Panc1 (cell line): ENCODE measurements at regions not wholly inside any gene's neighbourhood (a gene's known extent, or its start where the extent isn't known, plus 50 kb on each side); places are given as distances from the start of the nearest gene placed in this dataset.

Source experiments
- ATAC-seq: fragments of 200-7000 bp; cut with Tn5 transposase; 2 replicates; pipeline ENCODE4 v1.9.1; 2020; ENCODE audit warnings: mild to moderate bottlenecking, moderate library complexity
- BruUV-seq: library from RNA; stranded (reverse); fragments of 400-500 nt; replicated peaks from 2 replicates; lab custom pipeline; 2021; lab: Mats Ljungman, UMichigan
- CTCF ChIA-PET: fragments of 300-600 bp; sonication (Branson Sonifier 250); formaldehyde crosslinking; loops from one replicate; lab custom pipeline; 2022; ENCODE audit warnings: antibody characterized with exemption; lab: Charles Lee
- POLR2A ChIA-PET: fragments of 300-600 bp; sonication (Branson Sonifier 250); formaldehyde crosslinking; loops from one replicate; lab custom pipeline; 2022; ENCODE audit warnings: antibody characterized with exemption; lab: Charles Lee
- DNase-seq: peaks from one replicate; pipeline ENCODE4 v3.0.0-alpha.2; 2010; ENCODE audit warnings: low read depth, low spot score
- H3K27ac ChIP-seq: 2 replicates; pipeline ENCODE4 v1.5.1; 2011; ENCODE audit warnings: mild to moderate bottlenecking, low read length, inconsistent platforms
- H3K27me3 ChIP-seq: fragments of 200-500 bp; sonication (Bioruptor generic); 2 replicates; pipeline ENCODE4 v1.6.0; 2014; ENCODE audit warnings: low read length, inconsistent platforms; ENCODE audit not compliant: control insufficient read depth, insufficient read depth
- H3K36me3 ChIP-seq: fragments of 200-500 bp; sonication (Bioruptor generic); 2 replicates; pipeline ENCODE4 v1.5.1; 2014; ENCODE audit warnings: inconsistent platforms, mild to moderate bottlenecking, low read length, moderate library complexity; ENCODE audit not compliant: control insufficient read depth, insufficient read depth
- H3K4me1 ChIP-seq: 2 replicates; pipeline ENCODE4 v1.5.1; 2011; ENCODE audit warnings: inconsistent platforms, mild to moderate bottlenecking, low read length, moderate library complexity; ENCODE audit not compliant: control insufficient read depth, insufficient read depth
- H3K4me3 ChIP-seq, 2 experiments: 2 replicates each; pipeline ENCODE4 v1.5.1; 2011 to 2012; ENCODE audit warnings: low read depth in 2 of 2, low read length in 2 of 2, mild to moderate bottlenecking in 2 of 2, inconsistent platforms in 1 of 2, moderate library complexity in 1 of 2
- H3K9me3 ChIP-seq: fragments of 200-500 bp; sonication (Bioruptor generic); 2 replicates; pipeline ENCODE4 v1.5.1; 2014; ENCODE audit warnings: low read depth, mild to moderate bottlenecking, inconsistent platforms, low read length, moderate library complexity; ENCODE audit not compliant: control insufficient read depth, insufficient read depth
- POLR2AphosphoS5 ChIP-seq: IDR thresholded peaks from 2 replicates; pipeline ENCODE4 v1.6.1; 2012; ENCODE audit warnings: mild to moderate bottlenecking, low read depth, low read length, moderate library complexity
- SIN3A ChIP-seq: IDR thresholded peaks from 2 replicates; pipeline ENCODE4 v1.6.1; 2012; ENCODE audit warnings: low read depth, mild to moderate bottlenecking, low read length, moderate library complexity, borderline replicate concordance; ENCODE audit not compliant: insufficient read depth
- TCF7L2 ChIP-seq: IDR thresholded peaks from 2 replicates; pipeline ENCODE4 v1.6.1; 2011; ENCODE audit warnings: mild to moderate bottlenecking, low read depth, low read length, inconsistent platforms
- in situ Hi-C: cut with HindIII; loops from 2 replicates; pipeline ENCODE4 v1.10.0; 2016; ENCODE audit warnings: low sequenced_read_pairs, low pct_unique_long_range_greater_than_20kb
- intact Hi-C: fragments of 100-400 bp; cut with micrococcal nuclease; formaldehyde crosslinking; loops from one replicate; pipeline ENCODE4 v1.10.0; 2022; ENCODE audit not compliant: unreplicated experiment
- TF ChIP-seq, protein P1 (sequence below), 2 experiments: IDR thresholded peaks; 2 replicates each; pipeline ENCODE4 v1.6.1; 2011 to 2012; ENCODE audit warnings: low read depth in 2 of 2, control low read depth in 1 of 2, low read length in 1 of 2, mild to moderate bottlenecking in 1 of 2, moderate library complexity in 1 of 2; ENCODE audit not compliant: insufficient read depth in 1 of 2
- TF ChIP-seq, protein P2 (sequence below): fragments of 450-650 bp; IDR thresholded peaks from 2 replicates; pipeline ENCODE4 v1.5.1; 2017; ENCODE audit warnings: mild to moderate bottlenecking

DNA sequence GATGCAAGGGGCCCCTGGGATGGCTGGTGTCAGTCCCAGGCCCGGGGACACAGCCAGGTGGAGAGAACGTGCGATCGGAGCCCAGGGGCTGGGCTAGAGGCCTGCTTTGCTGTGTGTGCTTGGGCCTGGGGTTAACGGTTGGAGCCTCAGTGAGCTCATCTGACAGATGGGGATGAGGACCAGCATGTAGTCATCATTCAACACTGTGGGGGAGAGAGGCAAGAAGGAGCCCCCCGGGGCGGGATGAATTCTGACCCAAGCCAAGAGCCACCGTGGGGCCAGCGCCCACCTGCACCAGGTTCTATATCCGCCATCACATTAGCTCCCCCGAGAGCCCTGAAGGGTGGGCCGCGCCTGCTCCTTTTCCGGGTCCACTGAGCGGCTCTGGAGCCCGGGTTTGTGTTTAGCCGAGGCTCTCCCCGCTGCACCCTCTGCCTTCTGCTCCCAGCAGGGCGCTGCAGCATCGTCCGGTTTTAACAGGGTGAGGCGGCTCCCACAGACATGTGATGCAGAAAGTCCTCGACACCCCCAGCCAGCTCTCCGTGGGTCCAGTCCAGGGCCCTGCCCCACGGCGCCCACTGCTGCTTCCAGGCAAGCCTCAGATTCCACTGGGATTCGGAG is 365.7 kb downstream of the SEC14L1 start:
- 0 out of 2 replicates have a peak, but pooled peaks have one; percentile 18 for ATAC-seq
- CTCF ChIA-PET: interaction anchor here (0.6 kb wide), 1 partner anchor 166 kb away, joined by 3 read pairs; no protein-coding TSS in a partner anchor

DNA sequence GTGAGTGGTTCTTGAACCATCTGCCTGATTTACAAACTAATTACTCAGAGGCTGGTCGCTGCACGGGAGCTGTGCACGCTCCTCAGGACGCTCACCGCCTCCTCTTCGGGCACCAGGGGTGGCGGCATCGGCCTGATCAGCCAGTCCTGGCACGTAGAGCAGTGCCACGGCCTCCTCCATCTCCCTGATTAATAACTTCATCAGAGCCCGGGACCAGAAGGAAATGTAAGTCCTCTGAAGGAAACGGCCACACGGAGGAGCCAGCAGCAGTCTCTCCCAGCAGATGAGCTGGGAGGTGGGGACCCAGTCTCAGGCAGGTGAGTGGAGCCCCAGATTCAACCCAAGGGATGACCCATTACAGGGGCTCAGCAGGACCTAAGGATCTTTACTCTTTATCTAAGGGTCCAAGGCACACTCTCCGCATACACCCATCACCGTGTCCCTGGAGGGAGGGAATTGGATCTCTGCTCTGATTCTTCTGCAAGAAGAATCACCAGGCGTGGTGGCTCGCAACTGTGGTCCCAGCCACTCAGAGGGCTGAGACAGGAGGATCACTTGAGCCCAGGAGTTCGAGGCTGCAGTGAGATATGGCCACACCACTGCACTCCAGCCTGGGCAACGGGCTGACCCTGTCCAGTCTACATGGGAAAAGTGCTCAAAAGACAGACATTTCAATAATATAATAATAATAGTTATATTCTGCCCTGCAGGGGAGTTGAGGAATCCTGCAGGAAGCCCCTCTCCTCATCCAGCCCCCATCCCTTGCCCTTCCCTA is 366.5 kb downstream of the SEC14L1 start:
- H3K4me3 ChIP-seq: no peak overlapping the region
- DNase-seq: no peak
- ATAC-seq: peak; percentile 11; the same call in 1 of the 2 replicates
- no TSS peak for BruUV-seq
- H3K36me3 ChIP-seq: 0 out of 2 replicates have a peak, but pooled peaks cover 2% of the 10 kb centered on the region
- ChIA-PET CTCF (interaction anchor here (0.6 kb wide), 1 partner anchor 167 kb away, joined by 3 read pairs; no protein-coding TSS in a partner anchor), POLR2A (no interaction called here)
- in situ Hi-C loops: no loop called here
- intact Hi-C loops: no loop called here
- peaks cover 7% of the 10 kb centered on the region; the same call in 1 of the 2 replicates for H3K9me3 ChIP-seq
- H3K4me1 ChIP-seq: no peaks in the 10 kb centered on the region
- TF ChIP-seq, protein P1, sequence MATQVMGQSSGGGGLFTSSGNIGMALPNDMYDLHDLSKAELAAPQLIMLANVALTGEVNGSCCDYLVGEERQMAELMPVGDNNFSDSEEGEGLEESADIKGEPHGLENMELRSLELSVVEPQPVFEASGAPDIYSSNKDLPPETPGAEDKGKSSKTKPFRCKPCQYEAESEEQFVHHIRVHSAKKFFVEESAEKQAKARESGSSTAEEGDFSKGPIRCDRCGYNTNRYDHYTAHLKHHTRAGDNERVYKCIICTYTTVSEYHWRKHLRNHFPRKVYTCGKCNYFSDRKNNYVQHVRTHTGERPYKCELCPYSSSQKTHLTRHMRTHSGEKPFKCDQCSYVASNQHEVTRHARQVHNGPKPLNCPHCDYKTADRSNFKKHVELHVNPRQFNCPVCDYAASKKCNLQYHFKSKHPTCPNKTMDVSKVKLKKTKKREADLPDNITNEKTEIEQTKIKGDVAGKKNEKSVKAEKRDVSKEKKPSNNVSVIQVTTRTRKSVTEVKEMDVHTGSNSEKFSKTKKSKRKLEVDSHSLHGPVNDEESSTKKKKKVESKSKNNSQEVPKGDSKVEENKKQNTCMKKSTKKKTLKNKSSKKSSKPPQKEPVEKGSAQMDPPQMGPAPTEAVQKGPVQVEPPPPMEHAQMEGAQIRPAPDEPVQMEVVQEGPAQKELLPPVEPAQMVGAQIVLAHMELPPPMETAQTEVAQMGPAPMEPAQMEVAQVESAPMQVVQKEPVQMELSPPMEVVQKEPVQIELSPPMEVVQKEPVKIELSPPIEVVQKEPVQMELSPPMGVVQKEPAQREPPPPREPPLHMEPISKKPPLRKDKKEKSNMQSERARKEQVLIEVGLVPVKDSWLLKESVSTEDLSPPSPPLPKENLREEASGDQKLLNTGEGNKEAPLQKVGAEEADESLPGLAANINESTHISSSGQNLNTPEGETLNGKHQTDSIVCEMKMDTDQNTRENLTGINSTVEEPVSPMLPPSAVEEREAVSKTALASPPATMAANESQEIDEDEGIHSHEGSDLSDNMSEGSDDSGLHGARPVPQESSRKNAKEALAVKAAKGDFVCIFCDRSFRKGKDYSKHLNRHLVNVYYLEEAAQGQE (IDR thresholded peaks at IDR 0.05; ENCODE audit: insufficient read depth in 1 of 2, low read depth in 2 of 2, low read length in 1 of 2): no peak
- no peak for TF ChIP-seq SIN3A
- no peak for TF ChIP-seq TCF7L2
- TF ChIP-seq, protein P2, sequence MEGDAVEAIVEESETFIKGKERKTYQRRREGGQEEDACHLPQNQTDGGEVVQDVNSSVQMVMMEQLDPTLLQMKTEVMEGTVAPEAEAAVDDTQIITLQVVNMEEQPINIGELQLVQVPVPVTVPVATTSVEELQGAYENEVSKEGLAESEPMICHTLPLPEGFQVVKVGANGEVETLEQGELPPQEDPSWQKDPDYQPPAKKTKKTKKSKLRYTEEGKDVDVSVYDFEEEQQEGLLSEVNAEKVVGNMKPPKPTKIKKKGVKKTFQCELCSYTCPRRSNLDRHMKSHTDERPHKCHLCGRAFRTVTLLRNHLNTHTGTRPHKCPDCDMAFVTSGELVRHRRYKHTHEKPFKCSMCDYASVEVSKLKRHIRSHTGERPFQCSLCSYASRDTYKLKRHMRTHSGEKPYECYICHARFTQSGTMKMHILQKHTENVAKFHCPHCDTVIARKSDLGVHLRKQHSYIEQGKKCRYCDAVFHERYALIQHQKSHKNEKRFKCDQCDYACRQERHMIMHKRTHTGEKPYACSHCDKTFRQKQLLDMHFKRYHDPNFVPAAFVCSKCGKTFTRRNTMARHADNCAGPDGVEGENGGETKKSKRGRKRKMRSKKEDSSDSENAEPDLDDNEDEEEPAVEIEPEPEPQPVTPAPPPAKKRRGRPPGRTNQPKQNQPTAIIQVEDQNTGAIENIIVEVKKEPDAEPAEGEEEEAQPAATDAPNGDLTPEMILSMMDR: no peak
- no peak for TF ChIP-seq POLR2AphosphoS5
- H3K27ac ChIP-seq: no peak overlapping the region
- H3K27me3 ChIP-seq: no peaks in the 10 kb centered on the region

More for the DNA sequence above, 365.7 kb downstream of the SEC14L1 start:
- in situ Hi-C loops (no loop called here), intact Hi-C loops (no loop called here)
- DNase-seq: no peak
- Histone ChIP-seq H3K4me1 (no peaks in the 10 kb centered on the region), H3K4me3 (no peak overlapping the region), H3K27me3 (no peaks in the 10 kb centered on the region), H3K27ac (no peak overlapping the region), H3K36me3 (0 out of 2 replicates have a peak, but pooled peaks cover 2% of the 10 kb centered on the region), H3K9me3 (0 out of 2 replicates have a peak, but pooled peaks cover 3% of the 10 kb centered on the region)
- TF ChIP-seq, protein P2: no peak
- TF ChIP-seq SIN3A: no peak
- no peak for TF ChIP-seq POLR2AphosphoS5
- no peak for TF ChIP-seq TCF7L2
- TF ChIP-seq, protein P1 (IDR thresholded peaks at IDR 0.05; ENCODE audit: insufficient read depth in 1 of 2, low read depth in 2 of 2, low read length in 1 of 2): no peak
- POLR2A ChIA-PET: no interaction called here
- BruUV-seq: no TSS peak
